Osteocyte (in vitro differentiated cells): ENCODE measurements at regions not wholly inside any gene's neighbourhood (a gene's known extent, or its start where the extent isn't known, plus 50 kb on each side); places are given as distances from the start of the nearest gene placed in this dataset.

Source experiments
- DNase-seq: peaks from one replicate; pipeline ENCODE4 v3.0.0; 2021; ENCODE audit warnings: mixed read lengths; ENCODE audit not compliant: unreplicated experiment; ENCODE audit errors: extremely low spot score
- H3K27ac Mint-ChIP-seq: one replicate; pipeline ENCODE4 v1.8.0; 2021; ENCODE audit warnings: mild to moderate bottlenecking, mixed read lengths; ENCODE audit not compliant: unreplicated experiment
- H3K27me3 Mint-ChIP-seq: one replicate; pipeline ENCODE4 v1.8.0; 2021; ENCODE audit warnings: mixed read lengths; ENCODE audit not compliant: unreplicated experiment
- H3K36me3 Mint-ChIP-seq: one replicate; pipeline ENCODE4 v1.8.0; 2021; ENCODE audit warnings: mixed read lengths; ENCODE audit not compliant: unreplicated experiment
- H3K4me1 Mint-ChIP-seq: one replicate; pipeline ENCODE4 v1.8.0; 2021; ENCODE audit warnings: mixed read lengths; ENCODE audit not compliant: unreplicated experiment
- H3K4me3 Mint-ChIP-seq: one replicate; pipeline ENCODE4 v1.8.0; 2021; ENCODE audit warnings: mild to moderate bottlenecking, moderate library complexity, mixed read lengths; ENCODE audit not compliant: unreplicated experiment
- H3K9me3 Mint-ChIP-seq: one replicate; pipeline ENCODE4 v1.8.0; 2021; ENCODE audit warnings: mixed read lengths; ENCODE audit not compliant: unreplicated experiment
- TF ChIP-seq, protein P1 (sequence below): fragments of 200-600 bp; sonication (generic); IDR thresholded peaks from 2 replicates; pipeline ENCODE4 v1.5.0; 2021; ENCODE audit warnings: antibody characterized with exemption, mild to moderate bottlenecking, moderate library complexity

DNA sequence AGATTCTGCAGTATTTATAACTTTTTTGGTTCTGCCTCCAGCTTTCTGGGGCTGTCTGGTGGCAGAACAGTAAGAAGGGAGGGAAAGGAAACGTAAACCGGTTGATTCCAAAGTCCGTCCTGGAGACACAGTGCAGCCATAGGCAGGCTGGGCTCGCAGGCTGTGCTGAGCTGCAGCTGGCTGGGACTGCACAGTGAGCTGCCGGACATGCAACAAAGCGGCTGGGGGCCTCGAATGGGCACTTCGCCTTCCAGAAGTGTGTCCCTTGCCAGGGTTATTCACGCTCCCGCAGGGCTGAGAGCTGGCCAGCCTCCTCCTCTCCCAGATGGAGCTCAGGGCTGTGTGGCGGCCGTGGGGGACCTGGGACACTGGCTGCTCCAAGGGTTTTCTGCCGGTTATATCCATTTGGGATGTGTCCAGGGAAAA lies 78.1 kb upstream of the CD93 start:
- Mint-ChIP-seq H3K4me1 (peaks cover 18% of the 10 kb centered on the region), H3K4me3 (no peak overlapping the region), H3K9me3 (no peaks in the 10 kb centered on the region), H3K36me3 (no peaks in the 10 kb centered on the region), H3K27ac (no peak overlapping the region), H3K27me3 (no peaks in the 10 kb centered on the region)
- peak; percentile 82 for DNase-seq
- TF ChIP-seq, protein P1, sequence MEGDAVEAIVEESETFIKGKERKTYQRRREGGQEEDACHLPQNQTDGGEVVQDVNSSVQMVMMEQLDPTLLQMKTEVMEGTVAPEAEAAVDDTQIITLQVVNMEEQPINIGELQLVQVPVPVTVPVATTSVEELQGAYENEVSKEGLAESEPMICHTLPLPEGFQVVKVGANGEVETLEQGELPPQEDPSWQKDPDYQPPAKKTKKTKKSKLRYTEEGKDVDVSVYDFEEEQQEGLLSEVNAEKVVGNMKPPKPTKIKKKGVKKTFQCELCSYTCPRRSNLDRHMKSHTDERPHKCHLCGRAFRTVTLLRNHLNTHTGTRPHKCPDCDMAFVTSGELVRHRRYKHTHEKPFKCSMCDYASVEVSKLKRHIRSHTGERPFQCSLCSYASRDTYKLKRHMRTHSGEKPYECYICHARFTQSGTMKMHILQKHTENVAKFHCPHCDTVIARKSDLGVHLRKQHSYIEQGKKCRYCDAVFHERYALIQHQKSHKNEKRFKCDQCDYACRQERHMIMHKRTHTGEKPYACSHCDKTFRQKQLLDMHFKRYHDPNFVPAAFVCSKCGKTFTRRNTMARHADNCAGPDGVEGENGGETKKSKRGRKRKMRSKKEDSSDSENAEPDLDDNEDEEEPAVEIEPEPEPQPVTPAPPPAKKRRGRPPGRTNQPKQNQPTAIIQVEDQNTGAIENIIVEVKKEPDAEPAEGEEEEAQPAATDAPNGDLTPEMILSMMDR, result no peak

DNA sequence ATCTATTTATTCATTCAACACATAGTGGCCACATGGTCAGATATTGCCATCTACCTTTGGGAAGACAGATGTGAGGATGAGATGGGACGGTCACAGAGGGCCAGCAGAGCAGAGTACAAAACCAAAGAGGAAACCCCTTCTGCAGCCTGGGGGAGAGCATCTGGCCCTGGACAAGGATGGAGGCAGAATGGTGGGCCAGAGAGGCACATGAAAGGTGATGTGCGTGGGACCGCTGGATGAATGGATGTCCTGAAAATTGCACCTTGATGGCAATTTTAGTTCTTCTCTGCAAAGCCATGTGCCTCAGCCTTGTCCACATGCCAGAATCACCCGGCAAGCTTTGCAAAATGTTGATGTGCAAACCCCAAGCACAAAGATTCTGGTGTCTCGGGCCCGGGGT lies 77.4 kb upstream of the CD93 start:
- Mint-ChIP-seq H3K4me1 (peaks cover 20% of the 10 kb centered on the region), H3K27me3 (no peaks in the 10 kb centered on the region), H3K27ac (no peak overlapping the region), H3K9me3 (no peaks in the 10 kb centered on the region), H3K36me3 (no peaks in the 10 kb centered on the region), H3K4me3 (no peak overlapping the region)
- TF ChIP-seq, protein P1, result no peak
- peak; percentile 53 for DNase-seq

DNA sequence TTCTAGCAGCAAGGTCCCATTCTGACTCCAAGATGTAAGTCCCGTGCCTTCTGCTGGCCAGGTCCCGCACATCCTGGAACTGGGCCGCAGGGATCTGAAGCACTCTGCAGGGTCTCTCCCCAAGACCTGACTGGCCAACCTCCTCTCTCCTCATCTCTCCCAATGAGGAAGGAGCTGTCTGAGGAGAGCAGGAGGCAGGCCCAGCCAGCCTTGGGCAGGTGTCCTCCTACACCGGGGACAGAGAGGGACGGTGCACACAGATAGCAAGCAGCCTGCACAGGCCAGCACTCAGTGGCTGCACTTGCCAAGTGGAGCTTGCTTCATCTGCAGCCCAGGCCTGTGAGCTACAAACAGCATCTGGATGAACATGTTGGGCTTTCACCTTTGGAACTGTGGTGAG lies 76.8 kb upstream of the CD93 start:
- Mint-ChIP-seq H3K4me3 (no peak overlapping the region), H3K4me1 (peaks cover 21% of the 10 kb centered on the region), H3K36me3 (no peaks in the 10 kb centered on the region), H3K9me3 (no peaks in the 10 kb centered on the region), H3K27ac (no peak overlapping the region), H3K27me3 (no peaks in the 10 kb centered on the region)
- TF ChIP-seq, protein P1, result no peak
- peak; percentile 82 for DNase-seq

DNA sequence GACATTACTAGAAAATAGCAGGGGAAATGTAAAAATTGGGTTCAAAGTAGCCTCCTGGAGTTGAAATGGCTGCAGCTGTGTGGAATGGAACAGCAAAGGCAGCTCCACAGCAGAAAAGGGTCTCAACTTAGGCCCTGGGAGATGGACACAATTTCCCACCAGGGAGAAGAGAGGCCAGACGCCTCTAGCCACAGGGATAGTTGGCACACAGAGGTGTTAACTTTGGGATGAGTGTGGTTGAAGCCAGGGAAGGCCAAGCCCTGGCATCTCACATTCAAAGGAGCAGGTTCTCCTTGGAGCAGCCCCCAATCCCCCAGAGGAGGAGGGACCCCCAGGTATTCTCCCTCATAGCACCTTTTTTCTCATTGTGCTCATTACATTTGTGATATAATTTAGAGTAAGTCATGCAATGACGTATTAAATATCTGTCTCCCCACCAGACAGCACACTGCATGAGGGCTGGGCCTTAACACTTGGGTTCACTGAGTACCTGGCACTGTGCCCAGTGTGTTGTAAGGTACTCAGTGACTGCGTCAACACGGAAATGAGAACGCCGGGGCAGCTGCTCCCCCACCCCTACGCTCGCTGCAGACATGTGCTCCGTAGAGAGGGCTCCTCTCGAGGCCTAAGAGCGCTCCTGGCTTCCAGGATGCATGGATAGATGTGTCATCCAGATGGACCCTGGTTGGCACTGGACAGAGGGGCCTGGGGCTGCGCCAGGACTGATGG lies 76.0 kb upstream of the CD93 start:
- no peak overlapping the region for H3K27ac Mint-ChIP-seq
- TF ChIP-seq, protein P1, result no peak
- no peaks in the 10 kb centered on the region for H3K27me3 Mint-ChIP-seq
- H3K36me3 Mint-ChIP-seq, result no peaks in the 10 kb centered on the region
- peak; percentile 83 for DNase-seq
- H3K9me3 Mint-ChIP-seq, result no peaks in the 10 kb centered on the region
- H3K4me1 Mint-ChIP-seq, result peaks cover 19% of the 10 kb centered on the region
- no peak overlapping the region for H3K4me3 Mint-ChIP-seq

DNA sequence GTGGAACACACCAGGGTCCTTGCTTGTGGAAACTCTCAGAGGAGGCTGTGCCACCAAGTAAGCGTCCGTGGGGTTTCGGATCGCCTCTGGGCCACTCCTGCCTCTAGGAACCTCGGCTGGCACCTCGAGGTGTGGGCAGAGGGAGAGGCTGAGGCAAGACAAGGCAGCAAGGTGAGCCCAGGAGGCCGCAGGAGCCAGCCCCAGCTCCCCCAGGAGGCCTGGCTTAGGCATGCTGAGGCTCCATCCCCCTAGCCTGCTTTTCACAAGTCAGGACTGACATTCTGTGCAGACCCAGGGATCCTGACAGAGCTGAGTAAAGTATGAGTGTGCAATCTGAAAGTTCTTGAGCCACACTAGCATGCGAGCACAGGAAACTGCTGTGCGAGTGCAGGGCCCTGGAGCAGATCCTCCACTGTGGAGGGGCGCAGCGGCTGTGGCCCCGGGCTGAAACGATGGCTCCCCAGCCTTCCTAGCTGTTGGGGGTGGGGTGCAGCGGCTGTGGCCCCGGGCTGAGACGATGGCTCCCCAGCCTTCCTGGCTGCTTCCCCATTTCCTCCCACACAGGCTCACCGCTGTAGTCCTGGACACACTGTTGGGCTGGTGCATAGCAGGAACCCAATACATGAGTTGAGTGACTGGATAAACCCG lies 75.2 kb upstream of the CD93 start:
- peak; percentile 76 for DNase-seq
- Mint-ChIP-seq H3K27ac (no peak overlapping the region), H3K4me1 (peaks cover 23% of the 10 kb centered on the region), H3K4me3 (no peak overlapping the region), H3K36me3 (no peaks in the 10 kb centered on the region), H3K27me3 (no peaks in the 10 kb centered on the region), H3K9me3 (no peaks in the 10 kb centered on the region)
- TF ChIP-seq, protein P1, result no peak
